Adrenal gland (tissue), 9 donors: ENCODE measurements at regions not wholly inside any gene's neighbourhood (a gene's known extent, or its start where the extent isn't known, plus 50 kb on each side); places are given as distances from the start of the nearest gene placed in this dataset.

Experiments
- DNase-seq, 7 donors: peaks; one replicate each; pipeline ENCODE4 v3.0.0-alpha.2; 2019 to 2020
- H3K27ac ChIP-seq, 5 donors: fragments of 200-600 bp; sonication (generic) in 4 of 5; 1 replicate in 3 of 5; 2 replicates in 2 of 5; pipeline versions ENCODE4 v1.5.1 to v1.8.0; 2016 to 2020; ENCODE audit warnings: mild to moderate bottlenecking in 1 of 5
- H3K27me3 ChIP-seq: fragments of 200-600 bp; 2 replicates; pipeline ENCODE4 v1.8.0; 2021
- H3K36me3 ChIP-seq, 2 donors: fragments of 200-600 bp; replicated peaks in 1 of 2; 1 replicate in 1 of 2; 2 replicates in 1 of 2; pipeline versions ENCODE4 v1.5.1 to v1.8.0; 2018 to 2022
- H3K4me1 ChIP-seq, 2 donors: fragments of 200-600 bp; replicated peaks in 1 of 2; 1 replicate in 1 of 2; 2 replicates in 1 of 2; pipeline versions ENCODE4 v1.5.1 to v1.8.0; 2018 to 2021
- H3K4me3 ChIP-seq, 4 donors: fragments of 200-600 bp; sonication (generic) in 3 of 4; one replicate each; pipeline ENCODE4 v1.5.1; 2016 to 2018
- H3K9me3 ChIP-seq, 3 donors: fragments of 200-600 bp; sonication (generic) in 1 of 3; replicated peaks in 1 of 3; 1 replicate in 2 of 3; 2 replicates in 1 of 3; pipeline versions ENCODE4 v1.5.1 to v1.8.0; 2016 to 2021
- POLR2A ChIP-seq, 2 donors: fragments of 450-650 bp; IDR thresholded peaks; one replicate each; pipeline ENCODE4 v1.6.1; 2017; ENCODE audit warnings: antibody characterized with exemption in 2 of 2, mild to moderate bottlenecking in 2 of 2, moderate library complexity in 1 of 2
- WGBS, 4 donors: extraction: QIAGEN DNeasy Blood & Tissue Kit in 2 of 4; methylation state at CpG; one replicate each; pipeline versions ENCODE4 v1.1.5 to v1.1.7; 2013 to 2017; 5-methylcytosine and 5-hydroxymethylcytosine counted together
- intact Hi-C, 2 donors: fragments of 100-400 bp; cut with DNase I; formaldehyde crosslinking; loops; one replicate each; pipeline versions ENCODE4 v1.14.1 to v1.15.0; 2022 to 2023
- TF ChIP-seq, protein P1 (sequence below), 6 experiments: fragments of 450-650 bp in 4 of 6; fragments of 200-600 bp in 2 of 6; sonication (generic) in 1 of 6; IDR thresholded peaks; 1 replicate in 5 of 6; 2 replicates in 1 of 6; pipeline versions ENCODE4 v1.5.1 to v1.8.0; 2016 to 2021; ENCODE audit warnings: antibody characterized with exemption in 6 of 6, mild to moderate bottlenecking in 2 of 6, moderate library complexity in 1 of 6
- donor health status: healthy with polysubstance abuse.
- donor health status: Bipolar disorder and iron deficiency.
- donor health status: DM: yes; HTN: yes; CAD: no.
- donor health status: DM: no; HTN: no; CAD: no.
- donor health status: DM: no; HTN: no; CAD: no.

DNA sequence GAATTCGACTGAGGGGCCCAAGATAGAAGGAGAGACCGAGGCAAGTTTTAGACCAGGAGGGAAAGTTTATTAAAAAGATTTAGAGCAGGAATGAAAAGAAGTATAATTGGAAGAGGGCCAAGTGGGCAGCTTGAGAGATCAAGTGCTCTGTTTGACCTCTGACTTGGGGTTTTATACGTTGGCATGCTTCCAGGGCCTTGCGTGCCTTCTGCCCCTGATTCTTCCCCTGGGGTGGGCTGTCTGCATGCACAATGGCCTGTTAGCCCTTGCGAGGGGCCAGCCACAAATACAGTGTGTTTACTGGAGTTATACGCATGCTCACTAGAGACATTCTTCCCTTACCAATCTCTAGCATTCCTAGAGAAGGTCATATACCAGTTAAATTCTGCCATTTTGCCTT is 70.7 kb upstream of the LARS2 start:
- no peaks in the 10 kb centered on the region for H3K4me1 ChIP-seq
- no peaks in the 10 kb centered on the region for H3K9me3 ChIP-seq
- no peak for DNase-seq
- TF ChIP-seq POLR2A (IDR thresholded peaks at IDR 0.05) = no peak
- H3K27ac ChIP-seq = no peak overlapping the region
- H3K27me3 ChIP-seq = no peaks in the 10 kb centered on the region
- no peaks in the 10 kb centered on the region for H3K36me3 ChIP-seq
- no peak overlapping the region for H3K4me3 ChIP-seq
- whole genome bisulfite sequencing, 4 donors = 79 to 81% (median 81%) methylated on average over 6 of the region's 6 CpGs
- intact Hi-C loops = no loop called here

DNA sequence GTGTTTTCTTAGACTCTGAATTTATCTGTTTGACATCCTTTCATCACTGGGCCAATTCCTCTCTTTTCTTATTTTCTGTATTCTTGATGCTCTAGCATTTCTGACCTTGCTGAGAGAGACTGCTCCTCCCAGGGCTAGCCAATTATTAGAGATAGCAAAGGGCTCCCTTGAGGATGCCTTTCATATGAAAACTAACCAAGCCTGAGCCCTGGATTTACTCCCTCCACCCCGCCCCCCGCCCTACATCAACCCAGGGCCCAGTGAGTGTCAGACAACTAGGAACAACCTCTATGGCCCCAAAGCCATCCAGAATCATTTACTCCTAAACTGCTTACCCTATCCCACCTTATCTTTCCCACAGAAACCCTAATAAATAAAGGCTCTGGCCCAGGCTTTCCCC is 69.7 kb upstream of the LARS2 start:
- intact Hi-C loops = no loop called here
- no peaks in the 10 kb centered on the region for H3K36me3 ChIP-seq
- no peak for TF ChIP-seq POLR2A (IDR thresholded peaks at IDR 0.05)
- TF ChIP-seq, protein P1, sequence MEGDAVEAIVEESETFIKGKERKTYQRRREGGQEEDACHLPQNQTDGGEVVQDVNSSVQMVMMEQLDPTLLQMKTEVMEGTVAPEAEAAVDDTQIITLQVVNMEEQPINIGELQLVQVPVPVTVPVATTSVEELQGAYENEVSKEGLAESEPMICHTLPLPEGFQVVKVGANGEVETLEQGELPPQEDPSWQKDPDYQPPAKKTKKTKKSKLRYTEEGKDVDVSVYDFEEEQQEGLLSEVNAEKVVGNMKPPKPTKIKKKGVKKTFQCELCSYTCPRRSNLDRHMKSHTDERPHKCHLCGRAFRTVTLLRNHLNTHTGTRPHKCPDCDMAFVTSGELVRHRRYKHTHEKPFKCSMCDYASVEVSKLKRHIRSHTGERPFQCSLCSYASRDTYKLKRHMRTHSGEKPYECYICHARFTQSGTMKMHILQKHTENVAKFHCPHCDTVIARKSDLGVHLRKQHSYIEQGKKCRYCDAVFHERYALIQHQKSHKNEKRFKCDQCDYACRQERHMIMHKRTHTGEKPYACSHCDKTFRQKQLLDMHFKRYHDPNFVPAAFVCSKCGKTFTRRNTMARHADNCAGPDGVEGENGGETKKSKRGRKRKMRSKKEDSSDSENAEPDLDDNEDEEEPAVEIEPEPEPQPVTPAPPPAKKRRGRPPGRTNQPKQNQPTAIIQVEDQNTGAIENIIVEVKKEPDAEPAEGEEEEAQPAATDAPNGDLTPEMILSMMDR (IDR thresholded peaks at IDR 0.05) = no peak
- WGBS, 4 donors = 73 to 89% (median 85%) methylated on average over 2 of the region's 2 CpGs
- H3K27me3 ChIP-seq = no peaks in the 10 kb centered on the region
- H3K4me3 ChIP-seq = no peak overlapping the region
- no peaks in the 10 kb centered on the region for H3K4me1 ChIP-seq
- no peak for DNase-seq
- no peak overlapping the region for H3K27ac ChIP-seq
- H3K9me3 ChIP-seq = no peaks in the 10 kb centered on the region

DNA sequence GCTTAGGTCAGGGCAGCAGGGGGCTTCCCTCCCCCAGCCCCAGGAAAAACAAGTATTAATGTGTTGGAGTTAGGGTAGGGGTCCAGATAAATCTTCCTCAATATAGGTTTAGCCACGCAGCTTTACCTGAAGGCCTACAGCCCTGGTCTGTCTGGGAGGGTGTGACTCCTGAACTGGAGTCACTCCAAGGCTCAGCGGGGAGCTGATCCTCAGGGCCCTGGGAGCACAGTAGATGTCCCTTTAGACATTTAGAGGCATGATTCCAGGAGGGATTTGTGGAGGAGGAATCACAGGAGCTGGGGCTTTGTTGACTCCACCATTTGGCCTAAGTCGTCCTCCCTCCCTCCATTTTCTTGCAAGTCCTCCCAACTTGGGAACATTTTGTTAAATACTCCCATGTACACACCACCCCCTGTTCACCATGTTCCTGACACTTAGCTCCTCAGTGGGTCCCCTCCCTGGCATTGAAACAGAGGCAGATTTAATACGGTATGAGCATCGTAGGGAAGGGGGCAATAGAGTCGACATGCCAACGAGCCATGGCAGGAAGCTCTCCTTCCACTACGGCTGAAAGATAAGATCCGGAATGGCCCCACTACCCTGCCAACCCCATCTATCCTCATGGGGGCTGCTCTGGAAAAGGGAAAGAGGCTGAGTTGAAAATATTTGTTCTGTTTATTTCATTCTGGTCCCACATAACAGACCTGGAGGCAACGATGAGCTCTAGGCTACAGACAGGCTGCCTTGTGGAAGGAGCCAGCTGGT is 69.0 kb upstream of the LARS2 start:
- DNase-seq = no peak
- no peak for TF ChIP-seq POLR2A (IDR thresholded peaks at IDR 0.05)
- TF ChIP-seq, protein P1 (IDR thresholded peaks at IDR 0.05) = no peak
- H3K36me3 ChIP-seq = no peaks in the 10 kb centered on the region
- 86 to 92% (median 89%) methylated on average over 10 of the region's 10 CpGs for WGBS, 4 donors
- H3K4me3 ChIP-seq = no peak overlapping the region
- H3K27ac ChIP-seq = no peak overlapping the region
- no peaks in the 10 kb centered on the region for H3K4me1 ChIP-seq
- H3K27me3 ChIP-seq = no peaks in the 10 kb centered on the region
- intact Hi-C loops = no loop called here
- no peaks in the 10 kb centered on the region for H3K9me3 ChIP-seq

DNA sequence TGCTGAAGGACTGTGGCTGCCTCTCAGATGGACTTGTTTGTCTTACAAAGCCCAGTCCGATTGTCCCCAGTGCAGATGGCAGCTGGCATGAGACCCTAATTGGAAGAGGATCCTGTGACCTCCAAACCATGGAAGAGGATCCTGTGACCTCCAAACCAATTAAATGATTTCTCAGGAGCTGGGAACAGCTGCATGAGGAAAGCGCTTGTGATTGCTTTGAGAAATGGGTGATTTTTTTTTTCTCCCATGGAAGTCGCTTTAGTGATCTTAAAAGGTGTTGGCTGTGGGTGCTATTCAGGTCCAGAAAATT is 68.4 kb upstream of the LARS2 start:
- no peak overlapping the region for H3K4me3 ChIP-seq
- no peak overlapping the region for H3K27ac ChIP-seq
- 75 to 85% (median 80%) methylated on average over 2 to 3 of the region's 3 CpGs for WGBS, 4 donors
- H3K4me1 ChIP-seq = no peaks in the 10 kb centered on the region
- intact Hi-C loops = no loop called here
- H3K9me3 ChIP-seq = no peaks in the 10 kb centered on the region
- TF ChIP-seq, protein P1 (IDR thresholded peaks at IDR 0.05) = no peak
- no peak for DNase-seq
- no peaks in the 10 kb centered on the region for H3K27me3 ChIP-seq
- no peaks in the 10 kb centered on the region for H3K36me3 ChIP-seq

DNA sequence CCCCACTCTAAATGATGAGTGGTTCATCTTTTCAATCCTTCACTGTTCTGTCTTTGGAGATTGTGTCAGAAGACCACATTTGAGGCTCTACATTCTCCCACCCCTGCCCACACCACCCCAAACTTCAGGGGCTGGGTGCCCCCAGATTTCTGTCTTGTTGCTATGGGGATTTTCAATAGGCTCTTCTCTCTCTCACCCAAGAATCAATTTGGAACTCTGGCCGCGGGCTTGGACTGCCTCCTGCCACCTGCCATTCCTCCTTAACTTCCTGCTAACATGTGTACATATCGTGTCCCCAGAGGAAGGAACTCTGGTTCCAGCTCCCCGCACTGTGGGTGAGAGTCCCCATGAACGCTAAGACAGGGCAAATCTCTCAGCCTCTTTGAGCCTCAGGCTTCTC is 67.4 kb upstream of the LARS2 start:
- no peak for TF ChIP-seq POLR2A (IDR thresholded peaks at IDR 0.05)
- TF ChIP-seq, protein P1 (IDR thresholded peaks at IDR 0.05) = no peak
- intact Hi-C loops = no loop called here
- Histone ChIP-seq H3K36me3 (no peaks in the 10 kb centered on the region), H3K27ac (no peak overlapping the region), H3K9me3 (no peaks in the 10 kb centered on the region), H3K4me3 (no peak overlapping the region), H3K4me1 (no peaks in the 10 kb centered on the region), H3K27me3 (no peaks in the 10 kb centered on the region)
- 79 to 92% (median 84%) methylated on average over 5 of the region's 5 CpGs for WGBS, 4 donors
- no peak for DNase-seq
